NCI-H2196 treated with DMSO at 0.1 percent for 48 hours (cell line): ENCODE measurements at regions not wholly inside any gene's neighbourhood (a gene's known extent, or its start where the extent isn't known, plus 50 kb on each side); places are given as distances from the start of the nearest gene placed in this dataset.

Experiments
- DNase-seq: peaks from one replicate; lab custom pipeline; 2025; ENCODE audit not compliant: unreplicated experiment; lab: John Stamatoyannopoulos, UW

GRCh38 chr16:73764321-73764720, 532.3 kb upstream of the PSMD7 start:
- DNase-seq = no peak

- DNase-seq = no peak
These were observed 540.1 kb upstream of the PSMD7 start for GRCh38 chr16:73756289-73757178.

GRCh38 chr16:73753931-73754330, 542.7 kb upstream of the PSMD7 start:
- no peak for DNase-seq

- no peak for DNase-seq
These were observed 546.0 kb upstream of the PSMD7 start for GRCh38 chr16:73750639-73751038.

GRCh38 chr16:73747328-73747727, 549.3 kb upstream of the PSMD7 start:
- DNase-seq = no peak

- no peak for DNase-seq
These were observed 550.1 kb upstream of the PSMD7 start for GRCh38 chr16:73746554-73746953.

- DNase-seq = no peak
These were observed 552.7 kb upstream of the PSMD7 start for GRCh38 chr16:73743665-73744496.

GRCh38 chr16:73739049-73739769, 557.4 kb upstream of the PSMD7 start:
- DNase-seq = no peak

DNA sequence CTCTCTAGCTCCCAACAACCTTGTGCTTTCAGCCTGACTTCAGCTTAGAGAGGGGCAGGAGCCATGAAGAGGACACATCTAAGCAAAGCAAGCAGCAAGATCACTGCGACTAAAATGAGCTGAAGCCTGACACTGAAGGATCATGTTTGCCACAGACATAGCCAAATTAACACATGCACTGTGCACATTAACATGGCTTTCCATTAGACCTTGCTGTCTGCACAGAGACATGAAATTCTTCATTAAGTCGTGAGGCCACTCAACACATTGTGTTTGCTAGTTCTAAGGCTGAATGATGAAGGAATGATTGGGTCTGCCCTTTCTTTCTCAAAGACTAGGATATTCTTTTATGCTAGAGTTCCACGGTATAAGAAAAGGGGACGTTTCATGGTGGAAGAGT, 558.3 kb upstream of the PSMD7 start:
- DNase-seq = no peak

- no peak for DNase-seq
These were observed 559.0 kb upstream of the PSMD7 start for GRCh38 chr16:73737637-73738036.

DNA sequence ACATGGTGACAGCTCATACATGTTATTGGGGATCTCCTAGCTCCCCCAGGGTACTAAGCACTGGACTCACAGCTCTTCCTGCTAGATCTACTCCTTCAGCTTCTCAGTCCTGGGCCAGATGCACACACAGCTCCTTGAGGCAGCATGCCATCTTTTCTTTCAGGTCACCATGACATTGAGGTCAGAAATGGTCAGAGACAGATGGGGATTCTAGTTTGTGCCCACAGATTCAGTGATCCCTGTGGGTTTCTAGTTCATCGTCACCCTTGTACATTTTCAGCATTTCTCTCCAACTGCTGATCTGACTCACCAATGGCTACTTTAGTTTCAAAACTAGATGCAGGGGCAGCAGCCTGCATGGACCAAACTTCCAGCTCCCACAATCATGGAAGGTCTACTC, 560.7 kb upstream of the PSMD7 start:
- DNase-seq = no peak

- no peak for DNase-seq
These were observed 561.6 kb upstream of the PSMD7 start for GRCh38 chr16:73735018-73735417.

- DNase-seq = no peak
These were observed 563.9 kb upstream of the PSMD7 start for GRCh38 chr16:73732681-73733080.

DNA sequence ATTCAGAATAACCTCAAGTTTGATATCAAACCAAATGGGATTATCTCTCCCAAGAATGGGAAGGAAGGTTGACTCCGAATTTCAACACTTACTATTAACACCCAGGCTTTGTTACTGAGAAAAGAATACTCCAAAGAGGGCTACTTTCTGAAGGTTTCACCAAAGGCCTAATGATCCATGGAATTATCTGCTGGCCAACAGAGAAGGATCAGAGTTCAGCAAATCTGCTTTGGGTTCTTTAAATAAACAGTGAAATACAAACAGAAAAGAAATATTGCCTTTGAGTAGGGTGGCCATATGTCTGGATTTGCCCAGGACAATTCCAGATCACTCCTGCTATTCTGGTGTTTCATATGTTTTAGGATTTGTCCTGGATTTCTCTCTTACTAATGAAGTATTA, 564.5 kb upstream of the PSMD7 start:
- no peak for DNase-seq

DNA sequence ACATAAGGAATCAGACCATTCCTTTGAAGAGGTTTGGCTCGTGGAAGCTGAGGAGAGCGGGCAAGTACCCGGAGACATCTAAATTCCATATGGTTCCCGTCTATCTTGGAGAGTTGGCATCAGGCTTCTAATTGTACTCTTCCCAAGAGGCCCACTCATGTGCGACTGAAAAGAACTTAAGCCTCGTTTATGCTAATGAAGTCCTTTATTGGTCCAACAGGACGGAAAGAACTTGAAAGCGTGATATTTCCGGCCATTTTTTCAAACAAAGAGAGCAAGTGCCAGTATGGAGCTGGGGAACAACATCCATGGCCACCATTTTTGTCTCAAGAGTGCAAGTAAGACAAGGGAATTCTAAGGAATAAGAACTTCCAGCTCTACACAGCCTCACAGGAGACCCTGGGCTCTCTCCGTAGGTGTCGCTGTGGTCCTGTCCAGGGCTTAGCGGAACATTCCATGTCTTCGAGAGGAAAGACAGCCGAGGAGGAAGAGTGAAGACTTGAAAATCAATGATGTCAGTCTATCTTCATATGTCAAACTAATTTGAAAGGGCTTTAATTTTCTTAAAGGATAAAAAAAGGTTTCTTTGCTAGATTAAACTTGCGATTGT, 566.0 kb upstream of the PSMD7 start:
- DNase-seq = no peak

DNA sequence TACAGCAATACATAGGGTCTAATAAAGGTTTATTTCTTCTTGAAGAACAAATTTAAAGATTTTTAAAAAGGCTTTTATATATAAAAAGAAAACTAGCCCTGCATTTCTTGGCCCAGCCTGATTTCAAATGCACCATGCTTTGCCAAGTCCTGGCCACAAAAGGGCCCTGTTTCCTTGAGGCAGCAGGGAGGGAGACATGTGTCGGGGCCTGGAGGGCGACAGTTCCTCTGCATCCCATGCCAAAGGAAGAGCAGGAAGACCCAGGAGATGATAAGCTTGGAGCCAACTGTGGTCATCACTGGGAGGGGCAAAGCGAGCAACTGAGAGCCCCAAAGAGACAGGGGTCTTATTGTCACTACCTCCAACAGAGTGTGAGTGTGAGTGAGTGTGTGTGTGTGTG, 571.5 kb upstream of the PSMD7 start:
- DNase-seq = no peak

DNA sequence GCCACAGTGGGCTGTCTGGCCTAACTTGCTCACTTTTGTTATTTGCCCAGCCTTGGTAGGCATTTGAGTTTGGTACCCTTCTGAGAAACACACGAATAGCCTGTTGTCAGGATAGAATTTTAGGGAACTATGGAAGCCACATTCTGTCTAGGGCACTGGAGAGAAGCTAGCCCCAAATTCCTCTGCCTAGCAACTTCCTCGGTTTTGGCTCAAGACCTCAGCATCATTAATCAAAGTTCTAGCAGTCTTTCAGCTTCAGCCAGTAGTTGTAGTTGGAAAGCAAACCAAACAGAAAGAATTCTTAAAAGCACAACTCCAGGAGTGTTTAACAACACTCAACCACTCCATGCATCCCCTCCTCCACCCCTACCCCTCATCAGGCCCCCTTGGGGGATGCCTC, 572.1 kb upstream of the PSMD7 start:
- no peak for DNase-seq

GRCh38 chr16:73717266-73717974, 579.2 kb upstream of the PSMD7 start:
- DNase-seq = no peak

- no peak for DNase-seq
These were observed 581.6 kb upstream of the PSMD7 start for GRCh38 chr16:73714976-73715375.

- DNase-seq = no peak
These were observed 582.7 kb upstream of the PSMD7 start for GRCh38 chr16:73713778-73714495.
